Psoas muscle (tissue), 7 donors: ENCODE measurements at regions not wholly inside any gene's neighbourhood (a gene's known extent, or its start where the extent isn't known, plus 50 kb on each side); places are given as distances from the start of the nearest gene placed in this dataset.

Source experiments
- ATAC-seq, 4 donors: fragments of 200-7000 bp; cut with Tn5 transposase; one replicate each; pipeline ENCODE4 v1.9.1; 2020; ENCODE audit warnings: moderate library complexity in 3 of 4, mild to moderate bottlenecking in 2 of 4
- DNase-seq, 2 donors: peaks; one replicate each; pipeline ENCODE4 v3.0.0-alpha.2; 2020
- H3K27ac ChIP-seq: fragments of 200-600 bp; one replicate; pipeline ENCODE4 v1.8.0; 2022
- H3K27me3 ChIP-seq, 3 donors: fragments of 200-600 bp in 1 of 3; one replicate each; pipeline versions ENCODE4 v1.6.1 to v1.8.0; 2013 to 2022; ENCODE audit warnings: low read length in 2 of 3, mild to moderate bottlenecking in 2 of 3, moderate library complexity in 1 of 3; ENCODE audit not compliant: insufficient read depth in 3 of 3
- H3K36me3 ChIP-seq, 2 donors: fragments of 200-600 bp in 1 of 2; one replicate each; pipeline versions ENCODE4 v1.6.1 to v1.8.0; 2013 to 2022; ENCODE audit warnings: low read depth in 1 of 2, mild to moderate bottlenecking in 1 of 2, moderate library complexity in 1 of 2; ENCODE audit not compliant: insufficient read depth in 1 of 2
- H3K4me1 ChIP-seq: fragments of 200-600 bp; one replicate; pipeline ENCODE4 v1.8.0; 2022
- H3K4me3 ChIP-seq: fragments of 200-600 bp; one replicate; pipeline ENCODE4 v1.8.0; 2022; ENCODE audit warnings: mild to moderate bottlenecking
- H3K9me3 ChIP-seq: fragments of 200-600 bp; one replicate; pipeline ENCODE4 v1.8.0; 2022
- CTCF ChIP-seq: fragments of 200-600 bp; IDR thresholded peaks from one replicate; pipeline ENCODE4 v1.8.0; 2022; ENCODE audit warnings: antibody characterized with exemption
- WGBS, 3 donors: extraction: QIAGEN DNeasy Blood & Tissue Kit; methylation state at CpG; one replicate each; pipeline versions ENCODE4 v1.1.6 to v1.1.7; 2013; 5-methylcytosine and 5-hydroxymethylcytosine counted together
- intact Hi-C, 2 donors: fragments of 100-400 bp; cut with DNase I; formaldehyde crosslinking; loops; one replicate each; pipeline versions ENCODE4 v1.11.0 to v1.14.2; 2022
- donor health status: healthy with polysubstance abuse.
- donor health status: DM: no; HTN: no; CAD: no; lungs with moderate emphysema.
- donor health status: Bipolar disorder and iron deficiency.
- donor health status: healthy.
- donor health status: DM: yes; HTN: yes; CAD: no.
- donor health status: DM: no; HTN: no; CAD: no.
- donor health status: DM: yes; HTN: yes; CAD: no.

- H3K9me3 ChIP-seq: no peaks in the 10 kb centered on the region
- ATAC-seq: no peak
- no peak for TF ChIP-seq CTCF
- no peaks in the 10 kb centered on the region for H3K4me1 ChIP-seq
- intact Hi-C loops: no loop called here
- no peak overlapping the region for H3K4me3 ChIP-seq
- no peak overlapping the region for H3K27ac ChIP-seq
- no peaks in the 10 kb centered on the region for H3K27me3 ChIP-seq
- WGBS, 3 donors: 90 to 94% (median 91%) methylated on average over 6 of the region's 6 CpGs
- H3K36me3 ChIP-seq: no peaks in the 10 kb centered on the region
- no peak for DNase-seq
These were observed 204.4 kb upstream of the ESRRG start for GRCh38 chr1:216927633-216928032.

- Histone ChIP-seq H3K27me3 (no peaks in the 10 kb centered on the region), H3K36me3 (no peaks in the 10 kb centered on the region), H3K4me1 (no peaks in the 10 kb centered on the region), H3K27ac (no peak overlapping the region), H3K4me3 (no peak overlapping the region), H3K9me3 (no peaks in the 10 kb centered on the region)
- WGBS, 3 donors: 45 to 57% (median 46%) methylated on average over 11 of the region's 11 CpGs
- TF ChIP-seq CTCF: no peak
- ATAC-seq (peak in 2 of 4 donors; percentile 27 to 58), DNase-seq (no peak)
- intact Hi-C loops: no loop called here
These were observed 203.7 kb upstream of the ESRRG start for GRCh38 chr1:216926720-216927510.

- Histone ChIP-seq H3K27me3 (no peaks in the 10 kb centered on the region), H3K36me3 (no peaks in the 10 kb centered on the region), H3K9me3 (no peaks in the 10 kb centered on the region), H3K4me1 (no peaks in the 10 kb centered on the region), H3K4me3 (no peak overlapping the region), H3K27ac (no peak overlapping the region)
- intact Hi-C loops: no loop called here
- DNase-seq (no peak), ATAC-seq (no peak)
- 74 to 89% (median 81%) methylated on average over 7 of the region's 7 CpGs for WGBS, 3 donors
- TF ChIP-seq CTCF: no peak
These were observed 202.9 kb upstream of the ESRRG start for GRCh38 chr1:216925962-216926625.

- H3K27ac ChIP-seq: no peak overlapping the region
- H3K9me3 ChIP-seq: no peaks in the 10 kb centered on the region
- ATAC-seq: no peak
- H3K27me3 ChIP-seq: no peaks in the 10 kb centered on the region
- TF ChIP-seq CTCF: no peak
- 64 to 74% (median 72%) methylated on average over 4 of the region's 4 CpGs for WGBS, 3 donors
- no peak overlapping the region for H3K4me3 ChIP-seq
- H3K36me3 ChIP-seq: no peaks in the 10 kb centered on the region
- DNase-seq: no peak
- intact Hi-C loops: no loop called here
- H3K4me1 ChIP-seq: no peaks in the 10 kb centered on the region
These were observed 201.5 kb upstream of the ESRRG start for GRCh38 chr1:216924732-216925131.
